HEK293T (cell line): ENCODE measurements at regions not wholly inside any gene's neighbourhood (a gene's known extent, or its start where the extent isn't known, plus 50 kb on each side); places are given as distances from the start of the nearest gene placed in this dataset.

Source experiments
- CTCF ChIA-PET: fragments of 350-600 bp; formaldehyde crosslinking; extraction: SDS; loops from one replicate; lab custom pipeline; 2021; ENCODE audit warnings: antibody characterized with exemption, inconsistent platforms; lab: Yijun Ruan, JAX
- POLR2A ChIA-PET: fragments of 350-600 bp; formaldehyde crosslinking; extraction: SDS; loops from one replicate; lab custom pipeline; 2020; ENCODE audit warnings: antibody characterized with exemption, inconsistent platforms; lab: Yijun Ruan, JAX
- DNase-seq: peaks from one replicate; pipeline ENCODE4 v3.0.0; 2012; ENCODE audit warnings: mixed read lengths; ENCODE audit errors: extremely low spot score
- ARNT ChIP-seq: fragments of 450-650 bp; IDR thresholded peaks from 2 replicates; pipeline ENCODE4 v1.6.1; 2017; ENCODE audit warnings: mild to moderate bottlenecking
- BHLHE40 ChIP-seq: fragments of 450-650 bp; IDR thresholded peaks from 2 replicates; pipeline ENCODE4 v1.6.1; 2016; ENCODE audit warnings: mild to moderate bottlenecking, moderate library complexity, borderline replicate concordance
- CTBP1 ChIP-seq: fragments of 450-650 bp; IDR thresholded peaks from 2 replicates; pipeline ENCODE4 v1.6.1; 2016; ENCODE audit warnings: borderline replicate concordance
- ELF4 ChIP-seq: fragments of 450-650 bp; IDR thresholded peaks from 2 replicates; pipeline ENCODE4 v1.6.1; 2017; ENCODE audit warnings: antibody characterized with exemption
- FOXA1 ChIP-seq: fragments of 450-650 bp; IDR thresholded peaks from 2 replicates; pipeline ENCODE4 v1.6.1; 2016; ENCODE audit warnings: mild to moderate bottlenecking
- FOXK2 ChIP-seq: fragments of 450-650 bp; IDR thresholded peaks from 2 replicates; pipeline ENCODE4 v1.6.1; 2016; ENCODE audit warnings: mild to moderate bottlenecking
- FOXM1 ChIP-seq: fragments of 450-650 bp; IDR thresholded peaks from 2 replicates; pipeline ENCODE4 v1.6.1; 2017; ENCODE audit warnings: mild to moderate bottlenecking, borderline replicate concordance
- HDGF ChIP-seq: fragments of 450-650 bp; IDR thresholded peaks from 2 replicates; pipeline ENCODE4 v1.6.1; 2017; ENCODE audit warnings: antibody characterized with exemption, borderline replicate concordance
- L3MBTL2 ChIP-seq: fragments of 450-650 bp; conservative IDR thresholded peaks from 2 replicates; pipeline ENCODE4 v1.6.1; 2016; ENCODE audit warnings: mild to moderate bottlenecking
- LEF1 ChIP-seq: fragments of 450-650 bp; IDR thresholded peaks from 2 replicates; pipeline ENCODE4 v1.6.1; 2017; ENCODE audit warnings: mild to moderate bottlenecking, borderline replicate concordance
- NFRKB ChIP-seq: fragments of 450-650 bp; IDR thresholded peaks from 2 replicates; pipeline ENCODE4 v1.6.1; 2016; ENCODE audit warnings: mild to moderate bottlenecking, moderate library complexity
- SP1 ChIP-seq: fragments of 450-650 bp; IDR thresholded peaks from 2 replicates; pipeline ENCODE4 v1.6.1; 2017
- SUZ12 ChIP-seq: fragments of 450-650 bp; IDR thresholded peaks from 2 replicates; pipeline ENCODE4 v1.6.1; 2016; ENCODE audit warnings: mild to moderate bottlenecking
- TARDBP ChIP-seq: fragments of 450-650 bp; IDR thresholded peaks from 2 replicates; pipeline ENCODE4 v1.6.1; 2016
- ZNF384 ChIP-seq: fragments of 450-650 bp; IDR thresholded peaks from 2 replicates; pipeline ENCODE4 v1.6.1; 2016
- TF ChIP-seq, protein P1 (sequence below): fragments of 450-650 bp; IDR thresholded peaks from 2 replicates; pipeline ENCODE4 v1.6.1; 2016

GRCh38 chrX:22481436-22481835, 208.7 kb downstream of the CBLL2 start:
- TF ChIP-seq TARDBP, result no peak
- no peak for TF ChIP-seq CTBP1
- no peak for TF ChIP-seq ZNF384
- TF ChIP-seq, protein P1, sequence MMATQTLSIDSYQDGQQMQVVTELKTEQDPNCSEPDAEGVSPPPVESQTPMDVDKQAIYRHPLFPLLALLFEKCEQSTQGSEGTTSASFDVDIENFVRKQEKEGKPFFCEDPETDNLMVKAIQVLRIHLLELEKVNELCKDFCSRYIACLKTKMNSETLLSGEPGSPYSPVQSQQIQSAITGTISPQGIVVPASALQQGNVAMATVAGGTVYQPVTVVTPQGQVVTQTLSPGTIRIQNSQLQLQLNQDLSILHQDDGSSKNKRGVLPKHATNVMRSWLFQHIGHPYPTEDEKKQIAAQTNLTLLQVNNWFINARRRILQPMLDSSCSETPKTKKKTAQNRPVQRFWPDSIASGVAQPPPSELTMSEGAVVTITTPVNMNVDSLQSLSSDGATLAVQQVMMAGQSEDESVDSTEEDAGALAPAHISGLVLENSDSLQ, result no peak
- TF ChIP-seq NFRKB, result no peak
- no peak for TF ChIP-seq FOXM1
- no peak for TF ChIP-seq LEF1
- TF ChIP-seq L3MBTL2, result no peak
- TF ChIP-seq SP1, result no peak
- no peak for TF ChIP-seq FOXA1
- TF ChIP-seq ARNT, result no peak
- DNase-seq, result no peak
- POLR2A ChIA-PET, result no interaction called here
- CTCF ChIA-PET, result no interaction called here

DNA sequence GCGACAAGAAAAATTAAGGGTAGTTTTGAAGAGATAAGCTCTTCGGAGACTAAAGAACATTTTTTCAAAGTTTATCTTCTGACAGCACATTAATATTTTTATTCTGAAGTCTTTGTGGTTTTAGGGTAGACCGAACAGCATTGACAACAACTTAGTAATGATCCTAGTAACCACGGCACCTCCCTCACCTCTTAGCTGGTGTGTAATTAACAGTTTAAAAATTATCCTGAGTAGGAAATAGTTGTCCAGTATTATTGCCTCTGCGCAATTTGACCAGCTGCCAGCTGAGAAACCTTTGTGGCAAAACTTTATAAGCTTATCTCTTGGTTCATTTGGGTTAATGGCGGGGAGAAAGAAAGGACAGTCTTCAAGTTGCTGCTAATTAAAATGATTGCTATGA, 213.6 kb downstream of the CBLL2 start:
- DNase-seq, result no peak
- ChIA-PET POLR2A (no interaction called here), CTCF (no interaction called here)
- TF ChIP-seq ELF4 (no peak), CTBP1 (no peak), SUZ12 (no peak), BHLHE40 (no peak), ARNT (no peak)

- CTCF ChIA-PET, result no interaction called here
These were observed 244.2 kb downstream of the CBLL2 start for GRCh38 chrX:22516893-22517292.

DNA sequence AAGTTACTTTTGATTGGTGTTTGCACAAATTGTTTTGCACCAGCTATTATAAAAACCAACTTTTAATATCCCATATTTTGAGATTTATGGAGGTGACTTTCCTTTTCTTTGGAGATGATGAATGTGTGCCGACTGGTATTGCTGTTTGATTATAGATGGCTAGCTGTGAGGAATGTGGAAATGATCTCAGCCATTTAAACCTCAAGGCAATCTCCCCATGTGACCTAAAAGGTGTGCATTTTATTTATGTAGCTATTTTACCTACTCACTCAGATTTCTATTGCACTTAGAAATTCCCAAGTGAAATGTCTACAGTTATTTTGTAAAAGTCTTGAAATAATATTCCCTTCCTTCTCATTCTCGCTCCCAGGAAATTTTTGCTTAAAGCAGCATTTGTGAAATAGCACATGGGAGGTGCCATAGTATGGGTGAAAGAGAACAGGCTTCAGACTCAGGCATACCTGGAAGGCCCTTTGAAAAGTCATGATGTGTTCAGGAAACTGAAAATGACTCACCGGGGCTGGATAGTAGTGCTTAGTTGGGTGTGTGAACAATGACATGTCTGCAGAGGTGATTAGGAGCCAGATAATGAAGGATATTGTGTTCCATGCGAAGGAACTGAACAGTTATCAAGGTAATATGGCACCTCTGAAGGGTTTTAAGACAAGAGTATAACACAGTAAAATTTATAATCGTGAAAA, 247.6 kb downstream of the CBLL2 start:
- DNase-seq, result no peak
- TF ChIP-seq, protein P1, result no peak
- TF ChIP-seq ELF4, result no peak
- TF ChIP-seq FOXM1, result no peak
- TF ChIP-seq SP1, result no peak
- no peak for TF ChIP-seq LEF1
- no peak for TF ChIP-seq SUZ12
- no peak for TF ChIP-seq FOXK2
- TF ChIP-seq NFRKB, result no peak
- no peak for TF ChIP-seq CTBP1
- POLR2A ChIA-PET, result no interaction called here
- CTCF ChIA-PET, result interaction anchor here (0.6 kb wide), 1 partner anchor 26 kb away, joined by 3 read pairs; no protein-coding TSS in a partner anchor

More at GRCh38 chrX:22516893-22517292, 244.2 kb downstream of the CBLL2 start:
- TF ChIP-seq LEF1 (no peak), SP1 (no peak), FOXM1 (no peak), ZNF384 (no peak), L3MBTL2 (no peak), NFRKB (no peak), FOXA1 (no peak), FOXK2 (no peak), BHLHE40 (no peak), SUZ12 (no peak), HDGF (no peak), TARDBP (no peak)
- TF ChIP-seq, protein P1, result no peak
- DNase-seq, result no peak
- POLR2A ChIA-PET, result no interaction called here

GRCh38 chrX:22526339-22526738, 253.6 kb downstream of the CBLL2 start:
- no peak for DNase-seq
- CTCF ChIA-PET, result no interaction called here
- POLR2A ChIA-PET, result no interaction called here
- TF ChIP-seq CTBP1, result no peak
- TF ChIP-seq, protein P1, result no peak
- TF ChIP-seq BHLHE40, result no peak
- TF ChIP-seq FOXA1, result no peak
- TF ChIP-seq L3MBTL2, result no peak
- TF ChIP-seq SUZ12, result no peak
- no peak for TF ChIP-seq TARDBP

DNA sequence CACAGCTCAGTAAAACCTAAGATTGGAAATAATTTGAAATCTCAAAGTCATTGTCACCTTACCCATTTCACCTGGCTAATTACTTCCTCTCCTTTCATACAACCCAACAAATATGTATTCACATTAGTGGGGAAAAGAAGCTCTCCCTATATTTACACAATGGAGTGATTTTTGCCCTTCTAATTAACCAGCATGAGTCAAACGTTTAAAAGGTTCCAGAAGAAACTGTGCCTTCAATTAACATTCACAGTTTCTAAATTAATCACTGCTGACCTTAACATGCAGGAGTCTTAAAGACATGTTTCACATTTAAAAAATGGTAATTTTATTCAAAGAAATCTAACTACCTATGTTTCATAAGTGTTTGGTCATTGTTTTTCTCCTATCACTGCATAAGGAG, 254.6 kb downstream of the CBLL2 start:
- POLR2A ChIA-PET, result no interaction called here
- CTCF ChIA-PET, result no interaction called here
- TF ChIP-seq SUZ12, result no peak
- no peak for TF ChIP-seq ELF4
- no peak for TF ChIP-seq L3MBTL2
- no peak for TF ChIP-seq HDGF
- no peak for TF ChIP-seq CTBP1
- no peak for DNase-seq

GRCh38 chrX:22533898-22534297, 261.2 kb downstream of the CBLL2 start:
- ChIA-PET POLR2A (no interaction called here), CTCF (no interaction called here)
- DNase-seq, result no peak
- TF ChIP-seq FOXA1 (no peak), TARDBP (no peak), ZNF384 (no peak), SP1 (no peak), FOXK2 (no peak), FOXM1 (no peak), SUZ12 (no peak), ELF4 (no peak), L3MBTL2 (no peak), HDGF (no peak), LEF1 (no peak), CTBP1 (no peak), BHLHE40 (no peak), NFRKB (no peak), ARNT (no peak)
- TF ChIP-seq, protein P1, result no peak
